ENCODE measurements at regions not wholly inside any gene's neighbourhood (a gene's known extent, or its start where the extent isn't known, plus 50 kb on each side); places are given as distances from the start of the nearest gene placed in this dataset.

DNA sequence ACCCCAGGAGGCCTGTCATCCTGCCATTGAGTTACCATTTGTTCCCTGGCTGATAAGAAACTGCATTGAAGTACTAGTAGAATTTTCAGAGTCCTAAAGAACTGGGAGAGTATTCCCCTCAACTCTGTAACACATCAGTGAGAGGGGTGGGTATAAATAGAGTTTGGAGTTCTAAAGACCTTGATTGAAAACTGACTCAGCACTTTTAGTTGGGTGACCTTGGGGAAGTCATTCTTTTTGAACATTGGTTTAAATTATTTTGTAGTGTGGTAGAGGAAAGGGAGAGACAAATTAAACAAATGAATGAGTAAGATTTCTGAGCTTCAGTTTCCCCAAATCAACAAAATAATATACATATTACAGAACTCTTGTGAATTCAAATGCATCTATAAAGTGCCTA lies 344.5 kb upstream of the THBS1 start:
- no TSS peak for BruUV-seq (replicated peaks)
- DNase-seq (ENCODE audit: low spot score) = no peak
- no peaks in the 10 kb centered on the region for H3K9me3 ChIP-seq (ENCODE audit: low read length)
- H3K4me2 ChIP-seq (ENCODE audit: low read depth, low read length) = no peak overlapping the region
- intact Hi-C loops (cut with micrococcal nuclease; ENCODE audit: unreplicated experiment) = no loop called here
- H3K27ac ChIP-seq (ENCODE audit: extremely low read length, insufficient read depth, low read length) = no peak overlapping the region
- no peaks in the 10 kb centered on the region for H4K20me1 ChIP-seq (ENCODE audit: insufficient read depth, low read length)
- H3K9ac ChIP-seq (ENCODE audit: insufficient read depth, low read depth, low read length) = no peak overlapping the region
- in situ Hi-C loops (cut with HindIII; ENCODE audit: extremely low pct_ligation_motif_present, low pct_unique_long_range_greater_than_20kb) = no loop called here
- POLR2A ChIA-PET = no interaction called here
- H3K79me2 ChIP-seq (ENCODE audit: insufficient read depth, low read length) = no peaks in the 10 kb centered on the region
- no peaks in the 10 kb centered on the region for H3K4me1 ChIP-seq (ENCODE audit: insufficient read depth, low read length)
- no peaks in the 10 kb centered on the region for H3K36me3 ChIP-seq (replicated peaks in 1 of 2; ENCODE audit: control insufficient read depth in 1 of 2, insufficient read depth in 2 of 2, low read length in 2 of 2)
- peak; percentile 93 for TF ChIP-seq MAFF (IDR thresholded peaks at IDR 0.05; ENCODE audit: low read depth, low read length)
- no peak for TF ChIP-seq JUN (CRISPR knock-in tag; IDR thresholded peaks at IDR 0.05)
- TF ChIP-seq FOXK1 (CRISPR knock-in tag; IDR thresholded peaks at IDR 0.05; ENCODE audit: borderline replicate concordance, low read depth) = no peak
- TF ChIP-seq MAFK (conservative IDR thresholded peaks at IDR 0.05 in 1 of 2, IDR thresholded peaks at IDR 0.05 in 1 of 2; ENCODE audit: low read length in 2 of 2) = peak; percentile 93 to 97
- CTCF ChIA-PET (ENCODE audit: low intra/inter-chr PET ratio, low total read pairs) = no interaction called here
- no peak for FAIRE-seq
- ATAC-seq = no peak
- H3K4me3 ChIP-seq (replicated peaks in 1 of 3; ENCODE audit: insufficient read depth in 1 of 3, low read depth in 2 of 3, low read length in 3 of 3) = no peak overlapping the region
- H2AFZ ChIP-seq (ENCODE audit: low read length) = no peak overlapping the region
- no peaks in the 10 kb centered on the region for H3K27me3 ChIP-seq (ENCODE audit: control insufficient read depth in 1 of 2, insufficient read depth in 2 of 2, low read length in 2 of 2)

DNA sequence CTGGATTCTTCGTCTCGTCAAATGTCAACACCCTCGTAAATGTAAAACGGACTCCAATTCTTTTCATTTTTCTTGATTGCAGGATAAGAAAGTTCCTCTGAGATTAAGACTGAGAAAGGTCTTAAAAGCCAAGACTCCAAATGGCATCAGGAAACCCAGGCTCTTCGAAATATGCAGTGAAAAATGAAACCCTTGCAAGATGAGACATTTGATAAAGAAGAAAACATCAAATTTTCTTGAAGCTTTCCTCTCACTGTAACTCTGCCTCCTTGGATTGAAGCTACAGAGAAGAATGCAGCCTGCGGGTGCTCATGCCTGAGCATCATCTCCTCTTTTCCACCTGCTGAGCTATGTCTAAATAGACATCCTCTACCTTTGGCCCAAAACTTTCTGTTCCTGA lies 342.4 kb upstream of the THBS1 start:
- no TSS peak for BruUV-seq (replicated peaks)
- Histone ChIP-seq H4K20me1 (ENCODE audit: insufficient read depth, low read length) (no peaks in the 10 kb centered on the region), H3K27me3 (ENCODE audit: control insufficient read depth in 1 of 2, insufficient read depth in 2 of 2, low read length in 2 of 2) (no peaks in the 10 kb centered on the region), H3K9me3 (ENCODE audit: low read length) (no peaks in the 10 kb centered on the region), H3K36me3 (replicated peaks in 1 of 2; ENCODE audit: control insufficient read depth in 1 of 2, insufficient read depth in 2 of 2, low read length in 2 of 2) (no peaks in the 10 kb centered on the region), H3K4me1 (ENCODE audit: insufficient read depth, low read length) (no peaks in the 10 kb centered on the region), H2AFZ (ENCODE audit: low read length) (no peak overlapping the region), H3K79me2 (ENCODE audit: insufficient read depth, low read length) (no peaks in the 10 kb centered on the region), H3K9ac (ENCODE audit: insufficient read depth, low read depth, low read length) (no peak overlapping the region), H3K4me3 (replicated peaks in 1 of 3; ENCODE audit: insufficient read depth in 1 of 3, low read depth in 2 of 3, low read length in 3 of 3) (no peak overlapping the region), H3K4me2 (ENCODE audit: low read depth, low read length) (no peak overlapping the region), H3K27ac (ENCODE audit: extremely low read length, insufficient read depth, low read length) (no peak overlapping the region)
- intact Hi-C loops (cut with micrococcal nuclease; ENCODE audit: unreplicated experiment) (no loop called here), in situ Hi-C loops (cut with HindIII; ENCODE audit: extremely low pct_ligation_motif_present, low pct_unique_long_range_greater_than_20kb) (no loop called here)
- ChIA-PET POLR2A (no interaction called here), CTCF (ENCODE audit: low intra/inter-chr PET ratio, low total read pairs) (no interaction called here)
- 88% methylated on average over 6 of the region's 6 CpGs for whole genome bisulfite sequencing (ENCODE audit: low lambda C conversion rate)
- FAIRE-seq = no peak
- TF ChIP-seq RFX5 (IDR thresholded peaks at IDR 0.05; ENCODE audit: low read depth, low read length) (no peak), ZNF672 (CRISPR knock-in tag; IDR thresholded peaks at IDR 0.05) (no peak), ZNF331 (CRISPR knock-in tag; IDR thresholded peaks at IDR 0.05) (no peak), ZSCAN30 (CRISPR knock-in tag; IDR thresholded peaks at IDR 0.05) (no peak), CHD4 (IDR thresholded peaks at IDR 0.05; ENCODE audit: borderline replicate concordance, low read length) (no peak), ZNF354B (CRISPR knock-in tag; IDR thresholded peaks at IDR 0.05) (no peak), CREM (IDR thresholded peaks at IDR 0.05) (no peak), CREM (CRISPR knock-in tag; IDR thresholded peaks at IDR 0.05) (no peak), ZNF160 (CRISPR knock-in tag; IDR thresholded peaks at IDR 0.05) (no peak), DMAP1 (CRISPR knock-in tag; IDR thresholded peaks at IDR 0.05) (no peak), FOXM1 (CRISPR knock-in tag; IDR thresholded peaks at IDR 0.05) (no peak), FOXC1 (CRISPR knock-in tag; IDR thresholded peaks at IDR 0.05; ENCODE audit: borderline replicate concordance) (no peak)
- no peak for ATAC-seq
- DNase-seq (ENCODE audit: low spot score) = no peak
